GM12878 (cell line): ENCODE measurements at regions not wholly inside any gene's neighbourhood (a gene's known extent, or its start where the extent isn't known, plus 50 kb on each side); places are given as distances from the start of the nearest gene placed in this dataset.

Experiments used
- ATAC-seq: fragments of 200-7000 bp; cut with Tn5 transposase; 3 replicates; pipeline ENCODE4 v1.9.1; 2020; ENCODE audit warnings: mild to moderate bottlenecking, moderate library complexity
- BruUV-seq: library from RNA; stranded (reverse); fragments of 400-500 nt; replicated peaks from 2 replicates; lab custom pipeline; 2021; lab: Mats Ljungman, UMichigan
- CTCF ChIA-PET: fragments of 300-600 bp; sonication (Branson Sonifier 250); formaldehyde crosslinking; extraction: SDS; loops from one replicate; lab custom pipeline; 2021; ENCODE audit warnings: inconsistent platforms; lab: Yijun Ruan, JAX
- POLR2A ChIA-PET: fragments of 350-600 bp; formaldehyde crosslinking; extraction: SDS; loops from one replicate; lab custom pipeline; 2021; ENCODE audit warnings: inconsistent platforms; lab: Charles Lee
- RAD21 ChIA-PET: fragments of 300-600 bp; sonication (Branson Sonifier 250); formaldehyde crosslinking; loops from one replicate; lab custom pipeline; 2023; ENCODE audit warnings: antibody characterized with exemption; ENCODE audit not compliant: unreplicated experiment; lab: Charles Lee
- SMC1A ChIA-PET: fragments of 300-600 bp; sonication (Branson Sonifier 250); formaldehyde crosslinking; loops from one replicate; lab custom pipeline; 2023; ENCODE audit not compliant: unreplicated experiment, uncharacterized antibody; lab: Charles Lee
- DNase-seq: peaks from one replicate; pipeline ENCODE4 v3.0.0-alpha.2; 2011; ENCODE audit warnings: low read depth, low spot score
- FAIRE-seq: peaks from 3 replicates; lab custom pipeline; 2011; peaks lifted over from hg19 to GRCh38; lab: Jason Lieb, UNC
- H2AFZ ChIP-seq: 2 replicates; pipeline ENCODE4 v1.6.0; 2011; ENCODE audit warnings: low read depth, low read length, control low read depth; ENCODE audit not compliant: control insufficient read depth
- H3K27ac ChIP-seq: 2 replicates; pipeline ENCODE4 v1.5.1; 2011; ENCODE audit warnings: control low read depth; ENCODE audit not compliant: control insufficient read depth, insufficient read depth
- H3K27me3 ChIP-seq, 2 experiments: replicated peaks in 1 of 2; 2 replicates each; pipeline versions ENCODE4 v1.6.0 to v1.6.1; 2011; ENCODE audit warnings: low read length in 1 of 2; ENCODE audit not compliant: control insufficient read depth in 2 of 2, insufficient read depth in 2 of 2
- H3K36me3 ChIP-seq, 2 experiments: 2 replicates each; pipeline ENCODE4 v1.5.1; 2011; ENCODE audit warnings: low read length in 1 of 2; ENCODE audit not compliant: control insufficient read depth in 2 of 2, insufficient read depth in 2 of 2
- H3K4me1 ChIP-seq: 2 replicates; pipeline ENCODE4 v1.6.1; 2011; ENCODE audit warnings: mild to moderate bottlenecking, low read length, moderate library complexity, mixed read lengths; ENCODE audit not compliant: control insufficient read depth, insufficient read depth
- H3K4me2 ChIP-seq: 2 replicates; pipeline ENCODE4 v1.6.0; 2011; ENCODE audit warnings: control low read depth; ENCODE audit not compliant: control insufficient read depth, insufficient read depth
- H3K4me3 ChIP-seq: fragments of 200-600 bp; sonication (generic); 2 replicates; pipeline ENCODE4 v1.5.1; 2016
- H3K79me2 ChIP-seq: 2 replicates; pipeline ENCODE4 v1.6.0; 2011; ENCODE audit warnings: low read length; ENCODE audit not compliant: control insufficient read depth, insufficient read depth
- H3K9ac ChIP-seq: 2 replicates; pipeline ENCODE4 v1.8.0; 2011; ENCODE audit warnings: low read length, control low read depth, mixed read lengths; ENCODE audit not compliant: control insufficient read depth, insufficient read depth
- H3K9me3 ChIP-seq: replicated peaks from 3 replicates; pipeline ENCODE4 v1.5.1; 2011; ENCODE audit warnings: mild to moderate bottlenecking, low read length; ENCODE audit not compliant: control insufficient read depth, insufficient read depth
- H4K20me1 ChIP-seq: 2 replicates; pipeline ENCODE4 v1.6.0; 2011; ENCODE audit not compliant: control insufficient read depth, insufficient read depth
- BHLHE40 ChIP-seq, 2 experiments: fragments of 450-650 bp in 1 of 2; IDR thresholded peaks; 2 replicates each; pipeline ENCODE4 v1.6.1; 2011 to 2017; ENCODE audit warnings: low read depth in 2 of 2, borderline replicate concordance in 1 of 2, improper control_type of control experiment in 1 of 2, low read length in 1 of 2, mild to moderate bottlenecking in 1 of 2
- ESRRA ChIP-seq: IDR thresholded peaks from 2 replicates; pipeline ENCODE4 v1.6.1; 2012; ENCODE audit warnings: mild to moderate bottlenecking, low read length, improper control_type of control experiment
- FOS ChIP-seq: IDR thresholded peaks from 3 replicates; pipeline ENCODE4 v1.6.1; 2011; ENCODE audit warnings: borderline replicate concordance; ENCODE audit not compliant: insufficient read length; ENCODE audit errors: extremely low read depth
- RAD51 ChIP-seq: fragments of 450-650 bp; IDR thresholded peaks from 2 replicates; pipeline ENCODE4 v1.6.1; 2016; ENCODE audit warnings: moderate library complexity, mild to moderate bottlenecking, inconsistent platforms
- WRNIP1 ChIP-seq: IDR thresholded peaks from 2 replicates; pipeline ENCODE4 v1.6.1; 2011; ENCODE audit warnings: low read depth, low read length, improper control_type of control experiment, borderline replicate concordance
- YBX1 ChIP-seq: fragments of 450-650 bp; IDR thresholded peaks from 2 replicates; pipeline ENCODE4 v1.6.1; 2016; ENCODE audit warnings: antibody characterized with exemption
- ZNF384 ChIP-seq: IDR thresholded peaks from 2 replicates; pipeline ENCODE4 v1.6.1; 2012; ENCODE audit warnings: low read depth, mild to moderate bottlenecking, low read length, improper control_type of control experiment, borderline replicate concordance
- WGBS: methylation state at CpG from one replicate; pipeline ENCODE4 v1.1.6; 2016; ENCODE audit warnings: low lambda C conversion rate; ENCODE audit not compliant: insufficient replicate concordance, insufficient coverage; ENCODE audit errors: missing lambda C conversion rate; 5-methylcytosine and 5-hydroxymethylcytosine counted together
- in situ Hi-C: fragments of 300-500 bp; cut with MboI; formaldehyde crosslinking; loops from 9 replicates; pipeline ENCODE4 v1.14.3; 2018; ENCODE audit warnings: mixed read lengths
- intact Hi-C: fragments of 100-400 bp; cut with micrococcal nuclease; formaldehyde crosslinking; loops from one replicate; pipeline ENCODE4 v1.14.2; 2022; ENCODE audit not compliant: unreplicated experiment
- TF ChIP-seq, protein P1 (sequence below): IDR thresholded peaks from 2 replicates; pipeline ENCODE4 v1.6.1; 2012; ENCODE audit warnings: low read depth, low read length, improper control_type of control experiment
- TF ChIP-seq, protein P2 (sequence below): fragments of 450-650 bp; IDR thresholded peaks from 2 replicates; pipeline ENCODE4 v1.6.1; 2017; ENCODE audit warnings: mild to moderate bottlenecking
- TF ChIP-seq, protein P3 (sequence below): fragments of 450-650 bp; IDR thresholded peaks from 2 replicates; pipeline ENCODE4 v1.6.1; 2016; ENCODE audit warnings: mild to moderate bottlenecking
- TF ChIP-seq, protein P4 (sequence below): fragments of 450-650 bp; IDR thresholded peaks from 2 replicates; pipeline ENCODE4 v1.6.1; 2016; ENCODE audit warnings: mild to moderate bottlenecking

DNA sequence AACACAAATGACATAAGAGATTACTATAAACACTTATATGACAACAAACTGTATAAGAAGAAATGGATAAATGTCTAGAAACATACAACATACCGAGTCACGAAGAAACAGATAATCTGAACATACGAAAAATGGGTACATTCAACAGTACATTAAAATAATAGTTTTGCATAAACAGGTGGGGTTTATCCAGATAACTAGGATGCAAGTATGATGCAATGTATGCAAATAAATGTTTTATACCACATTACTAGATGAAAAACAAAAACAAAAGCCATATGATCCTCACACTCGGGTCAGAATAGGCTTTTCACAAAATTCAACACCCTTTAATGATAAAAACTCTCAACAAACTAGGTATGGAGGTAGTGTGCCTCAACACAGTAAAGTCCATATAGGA is 1585.7 kb downstream of the BRINP3 start:
- ChIA-PET RAD21 (no interaction called here), SMC1A (interaction anchor here (0.7 kb wide), 1 partner anchor 105 kb away, joined by 3 read pairs; no protein-coding TSS in a partner anchor)
- no peak overlapping the region for H3K4me2 ChIP-seq
- WGBS: 18% methylated on average over 4 of the region's 4 CpGs
- H3K36me3 ChIP-seq: no peaks in the 10 kb centered on the region
- no peaks in the 10 kb centered on the region for H3K9me3 ChIP-seq
- TF ChIP-seq ZNF384 (no peak), WRNIP1 (no peak), ESRRA (no peak), RAD51 (no peak), YBX1 (no peak), FOS (no peak), BHLHE40 (IDR thresholded peaks at IDR 0.05; ENCODE audit: borderline replicate concordance in 1 of 2, low read depth in 2 of 2, low read length in 1 of 2) (no peak)
- TF ChIP-seq, protein P1, sequence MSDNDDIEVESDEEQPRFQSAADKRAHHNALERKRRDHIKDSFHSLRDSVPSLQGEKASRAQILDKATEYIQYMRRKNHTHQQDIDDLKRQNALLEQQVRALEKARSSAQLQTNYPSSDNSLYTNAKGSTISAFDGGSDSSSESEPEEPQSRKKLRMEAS: no peak
- TF ChIP-seq, protein P2, sequence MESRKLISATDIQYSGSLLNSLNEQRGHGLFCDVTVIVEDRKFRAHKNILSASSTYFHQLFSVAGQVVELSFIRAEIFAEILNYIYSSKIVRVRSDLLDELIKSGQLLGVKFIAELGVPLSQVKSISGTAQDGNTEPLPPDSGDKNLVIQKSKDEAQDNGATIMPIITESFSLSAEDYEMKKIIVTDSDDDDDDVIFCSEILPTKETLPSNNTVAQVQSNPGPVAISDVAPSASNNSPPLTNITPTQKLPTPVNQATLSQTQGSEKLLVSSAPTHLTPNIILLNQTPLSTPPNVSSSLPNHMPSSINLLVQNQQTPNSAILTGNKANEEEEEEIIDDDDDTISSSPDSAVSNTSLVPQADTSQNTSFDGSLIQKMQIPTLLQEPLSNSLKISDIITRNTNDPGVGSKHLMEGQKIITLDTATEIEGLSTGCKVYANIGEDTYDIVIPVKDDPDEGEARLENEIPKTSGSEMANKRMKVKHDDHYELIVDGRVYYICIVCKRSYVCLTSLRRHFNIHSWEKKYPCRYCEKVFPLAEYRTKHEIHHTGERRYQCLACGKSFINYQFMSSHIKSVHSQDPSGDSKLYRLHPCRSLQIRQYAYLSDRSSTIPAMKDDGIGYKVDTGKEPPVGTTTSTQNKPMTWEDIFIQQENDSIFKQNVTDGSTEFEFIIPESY: no peak
- TF ChIP-seq, protein P3, sequence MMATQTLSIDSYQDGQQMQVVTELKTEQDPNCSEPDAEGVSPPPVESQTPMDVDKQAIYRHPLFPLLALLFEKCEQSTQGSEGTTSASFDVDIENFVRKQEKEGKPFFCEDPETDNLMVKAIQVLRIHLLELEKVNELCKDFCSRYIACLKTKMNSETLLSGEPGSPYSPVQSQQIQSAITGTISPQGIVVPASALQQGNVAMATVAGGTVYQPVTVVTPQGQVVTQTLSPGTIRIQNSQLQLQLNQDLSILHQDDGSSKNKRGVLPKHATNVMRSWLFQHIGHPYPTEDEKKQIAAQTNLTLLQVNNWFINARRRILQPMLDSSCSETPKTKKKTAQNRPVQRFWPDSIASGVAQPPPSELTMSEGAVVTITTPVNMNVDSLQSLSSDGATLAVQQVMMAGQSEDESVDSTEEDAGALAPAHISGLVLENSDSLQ: no peak
- TF ChIP-seq, protein P4, sequence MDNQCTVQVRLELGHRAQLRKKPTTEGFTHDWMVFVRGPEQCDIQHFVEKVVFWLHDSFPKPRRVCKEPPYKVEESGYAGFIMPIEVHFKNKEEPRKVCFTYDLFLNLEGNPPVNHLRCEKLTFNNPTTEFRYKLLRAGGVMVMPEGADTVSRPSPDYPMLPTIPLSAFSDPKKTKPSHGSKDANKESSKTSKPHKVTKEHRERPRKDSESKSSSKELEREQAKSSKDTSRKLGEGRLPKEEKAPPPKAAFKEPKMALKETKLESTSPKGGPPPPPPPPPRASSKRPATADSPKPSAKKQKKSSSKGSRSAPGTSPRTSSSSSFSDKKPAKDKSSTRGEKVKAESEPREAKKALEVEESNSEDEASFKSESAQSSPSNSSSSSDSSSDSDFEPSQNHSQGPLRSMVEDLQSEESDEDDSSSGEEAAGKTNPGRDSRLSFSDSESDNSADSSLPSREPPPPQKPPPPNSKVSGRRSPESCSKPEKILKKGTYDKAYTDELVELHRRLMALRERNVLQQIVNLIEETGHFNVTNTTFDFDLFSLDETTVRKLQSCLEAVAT: no peak
- TF ChIP-seq, all 136 proteins: peak for 0
- H3K79me2 ChIP-seq: no peaks in the 10 kb centered on the region
- no peak overlapping the region for H3K9ac ChIP-seq
- H3K27me3 ChIP-seq: no peaks in the 10 kb centered on the region
- no TSS peak for BruUV-seq
- H3K27ac ChIP-seq: no peak overlapping the region
- ATAC-seq: no peak
- H4K20me1 ChIP-seq: no peaks in the 10 kb centered on the region
- DNase-seq: no peak
- H3K4me1 ChIP-seq: no peaks in the 10 kb centered on the region
- intact Hi-C loops (no loop called here), in situ Hi-C loops (no loop called here)
- H3K4me3 ChIP-seq: no peak overlapping the region
- POLR2A ChIA-PET: no interaction called here
- FAIRE-seq: no peak
- CTCF ChIA-PET: no interaction called here
- H2AFZ ChIP-seq: no peak overlapping the region
